Neutrophil (primary cell): ENCODE measurements at regions not wholly inside any gene's neighbourhood (a gene's known extent, or its start where the extent isn't known, plus 50 kb on each side); places are given as distances from the start of the nearest gene placed in this dataset.

Experiments used
- H3K27ac ChIP-seq: fragments of 200-600 bp; sonication (generic); 2 replicates; pipeline ENCODE4 v1.5.1; 2016; ENCODE audit warnings: mild to moderate bottlenecking, moderate library complexity
- H3K27me3 ChIP-seq: fragments of 200-600 bp; sonication (generic); 2 replicates; pipeline ENCODE4 v1.6.0; 2016; ENCODE audit warnings: mild to moderate bottlenecking
- H3K36me3 ChIP-seq: fragments of 200-600 bp; sonication (generic); 2 replicates; pipeline ENCODE4 v1.5.1; 2017
- H3K4me1 ChIP-seq, 2 experiments: fragments of 200-600 bp in 1 of 2; sonication (generic) in 1 of 2; 1 replicate in 1 of 2; 2 replicates in 1 of 2; pipeline versions ENCODE4 v1.5.1 to v1.6.1; 2013 to 2016; ENCODE audit warnings: low read depth in 1 of 2, low read length in 1 of 2, mild to moderate bottlenecking in 1 of 2, moderate library complexity in 1 of 2; ENCODE audit not compliant: control insufficient read depth in 1 of 2, insufficient read depth in 1 of 2
- H3K4me3 ChIP-seq, 2 experiments: fragments of 200-600 bp in 1 of 2; sonication (generic) in 1 of 2; 1 replicate in 1 of 2; 2 replicates in 1 of 2; pipeline ENCODE4 v1.5.1; 2013 to 2016; ENCODE audit warnings: low read depth in 1 of 2, low read length in 1 of 2, mild to moderate bottlenecking in 1 of 2, moderate library complexity in 1 of 2
- H3K9me3 ChIP-seq: fragments of 200-600 bp; sonication (generic); 2 replicates; pipeline ENCODE4 v1.5.1; 2016
- TF ChIP-seq, protein P1 (sequence below): fragments of 200-600 bp; sonication (generic); IDR thresholded peaks from 2 replicates; pipeline ENCODE4 v1.5.1; 2016; ENCODE audit warnings: antibody characterized with exemption

DNA sequence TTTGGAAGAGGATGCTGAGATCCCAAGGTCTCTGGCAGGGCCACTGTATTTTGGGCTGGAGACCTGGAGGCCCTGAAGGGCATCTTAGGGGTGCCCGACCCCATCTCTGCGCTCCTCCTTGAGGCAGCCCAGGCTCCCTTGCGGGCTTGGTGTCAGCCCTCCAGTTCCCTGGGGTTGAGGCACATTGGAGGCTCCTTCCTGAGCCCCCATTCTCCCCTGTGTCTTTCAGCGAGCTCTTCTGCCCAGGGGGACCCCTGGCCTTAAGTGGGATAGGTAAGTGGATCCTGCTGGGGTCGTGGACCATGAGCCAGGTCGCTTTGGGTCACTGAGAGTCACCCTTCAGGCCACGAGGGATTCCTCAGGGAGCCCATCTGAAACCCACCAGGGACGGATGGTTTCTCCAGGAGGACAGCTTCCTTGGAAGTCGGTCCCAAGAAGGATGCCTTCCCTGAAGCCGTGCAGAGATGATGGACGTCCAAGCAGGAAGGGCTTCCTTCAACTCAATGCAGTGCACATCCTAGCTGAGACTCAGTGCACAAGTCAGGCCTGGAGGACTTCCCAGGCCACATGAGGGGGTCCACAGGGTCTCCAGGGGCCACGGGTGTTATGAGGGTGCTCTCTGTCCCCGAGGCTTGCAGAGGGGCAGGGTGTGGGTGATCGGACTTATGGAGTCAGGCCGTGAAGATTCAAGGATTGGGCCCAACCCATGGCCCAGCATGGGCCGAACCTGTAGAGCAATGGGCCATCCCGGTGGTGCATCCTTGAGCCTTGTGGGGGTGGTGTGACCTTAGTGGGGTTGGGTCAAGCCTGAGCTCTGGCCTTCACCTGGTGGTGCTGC, 224.3 kb downstream of the SNRPN start:
- H3K27me3 ChIP-seq = no peaks in the 10 kb centered on the region

DNA sequence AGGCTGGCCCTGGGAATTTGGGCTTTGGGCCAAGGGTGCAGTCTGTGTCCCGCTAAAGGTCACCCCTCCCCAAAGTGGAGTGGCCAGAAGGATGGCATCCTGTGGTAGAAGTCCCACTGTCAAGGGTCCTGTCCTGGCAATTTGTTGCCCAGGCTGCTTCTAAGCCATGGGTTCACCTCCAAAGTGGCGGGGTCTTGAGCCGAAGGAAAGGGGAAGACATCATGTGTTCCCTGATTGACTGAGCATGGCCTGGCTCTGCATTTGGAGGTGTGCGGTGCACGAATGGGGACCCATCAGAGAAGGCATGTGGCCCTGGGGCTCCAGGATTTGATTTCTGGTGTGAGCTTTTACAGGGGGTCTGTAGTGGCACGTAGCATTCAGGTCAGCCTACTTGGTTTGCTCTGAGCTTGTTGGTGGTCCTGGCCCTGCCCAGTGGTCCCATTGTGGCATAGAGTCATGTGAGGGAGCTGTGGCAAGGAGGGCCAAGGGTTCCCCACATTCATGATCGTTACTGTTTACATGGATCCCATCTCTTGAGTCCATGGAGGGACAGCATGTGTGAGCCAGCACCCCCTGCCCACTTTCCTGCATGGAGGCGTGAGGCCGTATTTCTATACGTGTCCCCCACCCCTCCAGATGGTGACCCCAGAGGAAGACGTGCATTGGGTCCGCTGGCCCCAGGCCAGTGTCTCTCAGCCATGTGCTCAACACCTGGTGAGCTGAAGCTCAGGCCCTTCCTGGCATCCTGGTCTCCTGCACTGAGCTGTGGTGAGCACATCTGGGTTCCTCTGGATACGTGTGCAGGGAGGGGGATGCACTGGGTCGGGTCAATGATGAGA, 225.1 kb downstream of the SNRPN start:
- TF ChIP-seq, protein P1, sequence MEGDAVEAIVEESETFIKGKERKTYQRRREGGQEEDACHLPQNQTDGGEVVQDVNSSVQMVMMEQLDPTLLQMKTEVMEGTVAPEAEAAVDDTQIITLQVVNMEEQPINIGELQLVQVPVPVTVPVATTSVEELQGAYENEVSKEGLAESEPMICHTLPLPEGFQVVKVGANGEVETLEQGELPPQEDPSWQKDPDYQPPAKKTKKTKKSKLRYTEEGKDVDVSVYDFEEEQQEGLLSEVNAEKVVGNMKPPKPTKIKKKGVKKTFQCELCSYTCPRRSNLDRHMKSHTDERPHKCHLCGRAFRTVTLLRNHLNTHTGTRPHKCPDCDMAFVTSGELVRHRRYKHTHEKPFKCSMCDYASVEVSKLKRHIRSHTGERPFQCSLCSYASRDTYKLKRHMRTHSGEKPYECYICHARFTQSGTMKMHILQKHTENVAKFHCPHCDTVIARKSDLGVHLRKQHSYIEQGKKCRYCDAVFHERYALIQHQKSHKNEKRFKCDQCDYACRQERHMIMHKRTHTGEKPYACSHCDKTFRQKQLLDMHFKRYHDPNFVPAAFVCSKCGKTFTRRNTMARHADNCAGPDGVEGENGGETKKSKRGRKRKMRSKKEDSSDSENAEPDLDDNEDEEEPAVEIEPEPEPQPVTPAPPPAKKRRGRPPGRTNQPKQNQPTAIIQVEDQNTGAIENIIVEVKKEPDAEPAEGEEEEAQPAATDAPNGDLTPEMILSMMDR = no peak
- Histone ChIP-seq H3K36me3 (no peaks in the 10 kb centered on the region), H3K4me3 (no peak overlapping the region), H3K27me3 (no peaks in the 10 kb centered on the region), H3K9me3 (peaks cover 16% of the 10 kb centered on the region), H3K4me1 (no peaks in the 10 kb centered on the region), H3K27ac (no peak overlapping the region)

More for the DNA sequence above, 224.3 kb downstream of the SNRPN start:
- Histone ChIP-seq H3K36me3 (no peaks in the 10 kb centered on the region), H3K27ac (no peak overlapping the region), H3K9me3 (peaks cover 14% of the 10 kb centered on the region), H3K4me1 (no peaks in the 10 kb centered on the region), H3K4me3 (no peak overlapping the region)
- TF ChIP-seq, protein P1 = no peak

DNA sequence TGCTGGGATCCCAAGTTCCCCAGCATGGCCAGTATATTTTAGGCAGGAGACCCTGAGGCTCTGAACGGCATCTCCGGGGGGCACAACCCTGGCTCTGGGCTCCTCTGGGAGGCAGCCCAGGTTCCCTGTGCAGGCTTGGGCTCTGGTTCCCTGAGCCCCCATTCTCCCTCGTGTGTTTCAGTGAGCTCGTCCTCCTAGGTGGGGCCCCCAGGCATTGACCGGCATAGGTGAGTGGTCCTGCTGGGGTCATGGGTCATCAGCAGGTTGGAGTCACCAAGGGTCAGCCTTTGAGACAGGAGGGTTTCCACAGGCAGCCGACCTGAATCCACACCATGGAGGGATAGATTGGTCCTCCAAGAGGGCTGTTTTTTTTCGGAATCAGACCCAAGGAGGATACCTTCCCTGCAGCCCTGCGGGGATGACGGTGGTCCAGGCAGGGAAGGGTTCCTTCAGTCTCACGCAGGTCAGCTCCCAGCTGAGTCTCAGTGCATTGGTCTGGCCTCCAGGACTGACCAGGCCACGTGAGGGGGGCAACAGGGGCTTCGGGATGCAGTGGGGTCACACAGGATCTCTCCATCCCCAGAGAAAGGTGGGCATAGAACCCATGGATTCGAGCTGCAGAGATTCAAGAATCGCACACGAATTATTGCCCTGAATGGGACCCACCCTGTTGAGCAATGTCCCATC, 226.0 kb downstream of the SNRPN start:
- Histone ChIP-seq H3K27ac (no peak overlapping the region), H3K4me3 (no peak overlapping the region), H3K4me1 (no peaks in the 10 kb centered on the region), H3K27me3 (no peaks in the 10 kb centered on the region), H3K9me3 (peaks cover 16% of the 10 kb centered on the region), H3K36me3 (no peaks in the 10 kb centered on the region)
- TF ChIP-seq, protein P1 = no peak

DNA sequence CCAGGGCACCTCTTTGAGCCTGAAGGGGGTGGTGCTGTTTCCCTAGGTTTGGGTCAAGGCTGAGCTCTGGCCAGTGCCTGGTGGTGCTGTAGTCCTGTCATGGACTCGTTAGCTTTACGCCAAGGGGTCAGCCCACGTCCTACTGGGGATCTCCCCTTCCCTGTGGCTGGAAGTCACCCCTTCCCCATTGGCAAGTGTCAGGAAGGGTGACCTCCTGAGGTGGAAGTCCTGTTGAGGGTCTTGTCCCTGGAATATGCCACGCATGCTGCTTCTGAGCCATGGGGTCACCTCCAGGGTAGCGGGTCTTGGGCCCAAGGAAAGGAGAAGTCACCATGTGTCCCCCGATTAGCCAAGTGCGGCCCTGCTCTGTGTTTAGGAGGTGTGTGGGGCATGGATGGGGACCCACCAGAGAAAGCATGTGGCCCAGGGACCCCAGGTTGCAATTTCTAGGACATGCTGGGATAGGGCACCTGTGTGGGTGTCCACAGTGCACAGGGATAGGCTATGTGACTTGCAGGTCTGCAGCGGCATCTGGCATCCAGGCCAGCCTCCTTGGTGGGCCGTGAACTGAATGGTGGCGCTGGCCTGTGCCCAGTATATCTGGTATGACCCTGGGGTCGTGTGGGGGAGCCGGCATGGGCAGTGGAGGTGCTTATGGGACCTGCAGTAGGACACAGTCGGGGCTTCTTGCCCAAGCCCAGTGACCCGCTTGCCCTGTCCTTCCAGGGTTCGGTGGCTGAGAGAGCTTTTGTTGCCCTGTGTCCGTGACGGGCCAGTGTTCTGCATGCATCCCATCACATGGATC, 226.7 kb downstream of the SNRPN start:
- H3K4me1 ChIP-seq = no peaks in the 10 kb centered on the region
- no peak overlapping the region for H3K4me3 ChIP-seq
- H3K36me3 ChIP-seq = no peaks in the 10 kb centered on the region
- peaks cover 15% of the 10 kb centered on the region for H3K9me3 ChIP-seq
- H3K27me3 ChIP-seq = no peaks in the 10 kb centered on the region
- TF ChIP-seq, protein P1 = no peak
- no peak overlapping the region for H3K27ac ChIP-seq

DNA sequence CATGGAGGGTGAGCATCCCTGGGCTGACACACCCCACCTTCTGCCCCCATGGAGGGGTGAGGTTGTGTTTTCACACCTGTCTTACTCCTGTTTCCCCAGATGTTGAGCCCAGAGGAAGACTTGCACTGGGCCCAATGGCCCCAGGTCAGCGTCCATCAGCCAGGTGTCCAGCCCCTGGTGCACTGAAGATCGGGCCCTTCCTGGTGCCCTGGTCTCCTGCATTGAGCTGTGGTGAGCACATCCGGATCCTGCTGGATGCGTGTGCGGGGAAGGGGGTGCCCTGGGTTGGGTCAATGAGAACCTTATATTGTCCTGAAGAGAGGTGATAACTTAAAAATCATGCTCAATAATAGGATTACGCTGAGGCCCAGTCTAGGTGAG, 227.3 kb downstream of the SNRPN start:
- H3K36me3 ChIP-seq = no peaks in the 10 kb centered on the region
- peaks cover 12% of the 10 kb centered on the region for H3K9me3 ChIP-seq
- no peaks in the 10 kb centered on the region for H3K4me1 ChIP-seq
- H3K27ac ChIP-seq = no peak overlapping the region
- TF ChIP-seq, protein P1 = no peak
- no peaks in the 10 kb centered on the region for H3K27me3 ChIP-seq
- no peak overlapping the region for H3K4me3 ChIP-seq
